ENCODE measurements at regions not wholly inside any gene's neighbourhood (a gene's known extent, or its start where the extent isn't known, plus 50 kb on each side); places are given as distances from the start of the nearest gene placed in this dataset.

DNA sequence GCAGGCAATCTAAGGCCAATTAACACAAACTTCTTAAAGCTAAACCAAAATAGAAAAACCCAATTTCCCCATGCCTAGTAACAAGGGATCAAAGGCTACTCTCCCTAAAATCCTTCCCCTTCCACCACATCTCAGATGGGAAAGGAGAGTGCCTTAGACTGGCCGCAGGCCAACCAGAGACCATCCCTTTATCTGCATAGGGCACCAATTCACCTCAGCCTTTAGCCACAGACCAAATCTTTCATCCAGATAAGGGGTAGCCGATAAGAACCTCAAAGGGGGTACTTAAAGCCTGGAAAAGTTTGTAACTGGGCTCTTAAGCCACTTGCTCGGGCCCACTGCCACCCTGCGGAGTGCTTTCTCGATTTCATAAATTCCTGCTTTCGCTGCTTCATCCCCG, 68.3 kb downstream of the TEX13C start:
- TF ChIP-seq POLR2AphosphoS5 (IDR thresholded peaks at IDR 0.05; ENCODE audit: insufficient read depth, low read depth, low read length): no peak
- TF ChIP-seq EZH2 (IDR thresholded peaks at IDR 0.05; ENCODE audit: borderline replicate concordance, low read depth, low read length, severe bottlenecking): no peak
- TF ChIP-seq, protein P1, sequence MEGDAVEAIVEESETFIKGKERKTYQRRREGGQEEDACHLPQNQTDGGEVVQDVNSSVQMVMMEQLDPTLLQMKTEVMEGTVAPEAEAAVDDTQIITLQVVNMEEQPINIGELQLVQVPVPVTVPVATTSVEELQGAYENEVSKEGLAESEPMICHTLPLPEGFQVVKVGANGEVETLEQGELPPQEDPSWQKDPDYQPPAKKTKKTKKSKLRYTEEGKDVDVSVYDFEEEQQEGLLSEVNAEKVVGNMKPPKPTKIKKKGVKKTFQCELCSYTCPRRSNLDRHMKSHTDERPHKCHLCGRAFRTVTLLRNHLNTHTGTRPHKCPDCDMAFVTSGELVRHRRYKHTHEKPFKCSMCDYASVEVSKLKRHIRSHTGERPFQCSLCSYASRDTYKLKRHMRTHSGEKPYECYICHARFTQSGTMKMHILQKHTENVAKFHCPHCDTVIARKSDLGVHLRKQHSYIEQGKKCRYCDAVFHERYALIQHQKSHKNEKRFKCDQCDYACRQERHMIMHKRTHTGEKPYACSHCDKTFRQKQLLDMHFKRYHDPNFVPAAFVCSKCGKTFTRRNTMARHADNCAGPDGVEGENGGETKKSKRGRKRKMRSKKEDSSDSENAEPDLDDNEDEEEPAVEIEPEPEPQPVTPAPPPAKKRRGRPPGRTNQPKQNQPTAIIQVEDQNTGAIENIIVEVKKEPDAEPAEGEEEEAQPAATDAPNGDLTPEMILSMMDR (IDR thresholded peaks at IDR 0.05; ENCODE audit: extremely low read depth in 1 of 2, insufficient read depth in 1 of 2, low read depth in 1 of 2, low read length in 2 of 2): no peak
- no peak for TF ChIP-seq POLR2A (IDR thresholded peaks at IDR 0.05; ENCODE audit: low read depth, low read length)
- TF ChIP-seq, protein P2, sequence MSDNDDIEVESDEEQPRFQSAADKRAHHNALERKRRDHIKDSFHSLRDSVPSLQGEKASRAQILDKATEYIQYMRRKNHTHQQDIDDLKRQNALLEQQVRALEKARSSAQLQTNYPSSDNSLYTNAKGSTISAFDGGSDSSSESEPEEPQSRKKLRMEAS (IDR thresholded peaks at IDR 0.05; ENCODE audit: insufficient read depth, insufficient read length): no peak
